Heart right ventricle (tissue), 16 donors: ENCODE measurements at regions not wholly inside any gene's neighbourhood (a gene's known extent, or its start where the extent isn't known, plus 50 kb on each side); places are given as distances from the start of the nearest gene placed in this dataset.
"Not testable (repeated sequence)": the region's sequence is repeated elsewhere in the genome, so short reads cannot be mapped to it uniquely, and the experiment has no call there.

Experiments
- ATAC-seq, 8 donors: fragments of 200-7000 bp; cut with Tn5 transposase; one replicate each; pipeline ENCODE4 v1.9.1; 2020; ENCODE audit warnings: mild to moderate bottlenecking in 8 of 8, moderate library complexity in 8 of 8, moderate number of reproducible peaks in 1 of 8
- DNase-seq, 2 donors: peaks; one replicate each; pipeline ENCODE4 v3.0.0-alpha.2; 2020
- H3K27ac ChIP-seq, 10 donors: fragments of 200-600 bp; sonication (generic) in 2 of 10; one replicate each; pipeline versions ENCODE4 v1.5.0 to v1.8.0; 2020 to 2022; ENCODE audit warnings: mild to moderate bottlenecking in 3 of 10
- H3K27me3 ChIP-seq, 7 donors: fragments of 200-600 bp; one replicate each; pipeline ENCODE4 v1.8.0; 2021 to 2022; ENCODE audit warnings: mild to moderate bottlenecking in 2 of 7
- H3K36me3 ChIP-seq, 9 donors: fragments of 200-600 bp; sonication (generic) in 1 of 9; one replicate each; pipeline versions ENCODE4 v1.5.0 to v1.8.0; 2020 to 2022; ENCODE audit warnings: mild to moderate bottlenecking in 2 of 9
- H3K4me1 ChIP-seq, 9 donors: fragments of 200-600 bp; sonication (generic) in 1 of 9; one replicate each; pipeline versions ENCODE4 v1.5.0 to v1.8.0; 2020 to 2022; ENCODE audit warnings: mild to moderate bottlenecking in 4 of 9
- H3K4me3 ChIP-seq, 10 donors: fragments of 200-600 bp; sonication (generic) in 2 of 10; one replicate each; pipeline versions ENCODE4 v1.5.0 to v1.8.0; 2020 to 2022; ENCODE audit warnings: mild to moderate bottlenecking in 7 of 10, moderate library complexity in 2 of 10
- H3K9me3 ChIP-seq, 11 donors: fragments of 200-600 bp in 10 of 11; sonication (generic) in 2 of 11; one replicate each; pipeline versions ENCODE4 v1.5.0 to v1.8.0; 2013 to 2022; ENCODE audit warnings: mild to moderate bottlenecking in 2 of 11, control low read depth in 1 of 11, moderate library complexity in 1 of 11
- CTCF ChIP-seq, 9 donors: fragments of 200-600 bp; sonication (generic) in 2 of 9; IDR thresholded peaks; one replicate each; pipeline versions ENCODE4 v1.5.0 to v1.8.0; 2021 to 2022; ENCODE audit warnings: antibody characterized with exemption in 9 of 9, mild to moderate bottlenecking in 5 of 9, moderate library complexity in 1 of 9
- WGBS, 2 donors: extraction: QIAGEN DNeasy Blood & Tissue Kit; methylation state at CpG; one replicate each; pipeline ENCODE4 v1.1.7; 2013; ENCODE audit warnings: inconsistent platforms in 1 of 2; 5-methylcytosine and 5-hydroxymethylcytosine counted together
- intact Hi-C, 10 donors: fragments of 100-400 bp; cut with DNase I; formaldehyde crosslinking; loops; one replicate each; pipeline versions ENCODE4 v1.11.1 to v1.14.2; 2022
- donor health status: Arrhythmogenic right ventricular cardiomyopathy.
- donor health status: ischemic (EF 13 %, LVEDD 7.1; RV severe dilation, severe dysfunction).
- donor health status: healthy with polysubstance abuse.
- donor health status: DM: no; HTN: yes; CAD: no.
- donor health status: DM: no; HTN: no; CAD: no.
- donor health status: ischemic (EF 25% LVEDD 6.9; RV normal size, moderate dysfunction).
- donor health status: ischemic (EF 25% LVEDD 5.7; RV mildly dilated, moderate dysfunction).
- donor health status: healthy.
- donor health status: DM: yes; HTN: yes; CAD: no.
- donor health status: Ischemic cardiomyopathy.
- donor health status: ischemic (EF 35%, LVEDD 5.7; RV mildly dilated, moderate dysfunction).
- donor health status: nonischemic (EF 11% LVEDD 7.7; RV severe dilation, severe dysfunction).
- donor health status: DM: yes; HTN: yes; CAD: no.
- donor health status: PGD.
- donor health status: ischemic (EF 29% LVEDD 5.4; RV normal size, mild dysfunction).
- donor health status: nonischemic (EF 23%, LVEDD 6.1; RV moderate dilation, normal function).

GRCh38 chr2:160825433-160825832 lies 331.8 kb upstream of the RBMS1 start:
- Histone ChIP-seq H3K27me3 (no peaks in the 10 kb centered on the region), H3K4me3 (no peak overlapping the region), H3K36me3 (no peaks in the 10 kb centered on the region), H3K4me1 (no peaks in the 10 kb centered on the region), H3K27ac (no peak overlapping the region), H3K9me3 (peaks cover 0 to 73% (median 26%) of the 10 kb centered on the region in 11 donors)
- DNase-seq (no peak), ATAC-seq (no peak)
- WGBS, 2 donors = 88 to 90% methylated on average over 1 of the region's 1 CpG
- intact Hi-C loops = loop anchor here in 2 of 10 donors (5.0 kb wide), 2 partner anchors 37 to 42 kb away; no protein-coding TSS in a partner anchor
- TF ChIP-seq CTCF (IDR thresholded peaks at IDR 0.05) = no peak

GRCh38 chr2:160826496-160826895 lies 332.9 kb upstream of the RBMS1 start:
- peak in 1 of 2 donors; percentile 8 for DNase-seq
- no peak overlapping the region for H3K4me3 ChIP-seq
- no peak for TF ChIP-seq CTCF (IDR thresholded peaks at IDR 0.05)
- H3K9me3 ChIP-seq = peaks cover 0 to 67% (median 26%) of the 10 kb centered on the region in 11 donors
- no peaks in the 10 kb centered on the region for H3K27me3 ChIP-seq
- intact Hi-C loops = loop anchor here in 2 of 10 donors (5.0 kb wide), 2 partner anchors 36 to 41 kb away; no protein-coding TSS in a partner anchor
- H3K4me1 ChIP-seq = no peaks in the 10 kb centered on the region
- H3K36me3 ChIP-seq = no peaks in the 10 kb centered on the region
- H3K27ac ChIP-seq = no peak overlapping the region
- peak in 2 of 8 donors; percentile 17 to 31 for ATAC-seq

GRCh38 chr2:160828076-160828475 lies 332.2 kb upstream of the TANK start:
- H3K4me3 ChIP-seq = no peak overlapping the region
- intact Hi-C loops = loop anchor here in 2 of 10 donors (5.0 kb wide), 2 partner anchors 34 to 39 kb away; no protein-coding TSS in a partner anchor
- no peak for TF ChIP-seq CTCF (IDR thresholded peaks at IDR 0.05)
- H3K27ac ChIP-seq = no peak overlapping the region
- DNase-seq (no peak), ATAC-seq (no peak)
- 84 to 85% methylated on average over 3 of the region's 3 CpGs for WGBS, 2 donors
- peaks cover 0 to 54% (median 24%) of the 10 kb centered on the region in 11 donors for H3K9me3 ChIP-seq
- no peaks in the 10 kb centered on the region for H3K4me1 ChIP-seq
- no peaks in the 10 kb centered on the region for H3K27me3 ChIP-seq
- no peaks in the 10 kb centered on the region for H3K36me3 ChIP-seq

GRCh38 chr2:160832381-160832780 lies 327.8 kb upstream of the TANK start:
- WGBS, 2 donors = 95 to 99% methylated on average over 5 of the region's 5 CpGs
- H3K4me1 ChIP-seq, intact Hi-C loops, H3K27me3 ChIP-seq, H3K27ac ChIP-seq, H3K4me3 ChIP-seq, H3K36me3 ChIP-seq, DNase-seq, ATAC-seq: not testable (repeated sequence)
- H3K9me3 ChIP-seq = peaks cover 0 to 17% (median 0%) of the 10 kb centered on the region in 11 donors

- Histone ChIP-seq H3K36me3 (no peaks in the 10 kb centered on the region), H3K4me3 (no peak overlapping the region), H3K27me3 (no peaks in the 10 kb centered on the region), H3K27ac (no peak overlapping the region), H3K9me3 (peaks cover 0 to 6% (median 0%) of the 10 kb centered on the region in 11 donors), H3K4me1 (no peaks in the 10 kb centered on the region)
- 95 to 96% methylated on average over 2 of the region's 2 CpGs for WGBS, 2 donors
- ATAC-seq = no peak
- intact Hi-C loops = no loop called here
- DNase-seq = no peak
- TF ChIP-seq CTCF (IDR thresholded peaks at IDR 0.05) = no peak
These were observed 325.1 kb upstream of the TANK start for GRCh38 chr2:160835166-160835565.
